ENCODE measurements at regions not wholly inside any gene's neighbourhood (a gene's known extent, or its start where the extent isn't known, plus 50 kb on each side); places are given as distances from the start of the nearest gene placed in this dataset.

GRCh38 chr1:238549137-238549536 is 658.4 kb upstream of the ZP4 start:
- Histone ChIP-seq H3K4me3 (no peak overlapping the region), H3K4me1 (no peaks in the 10 kb centered on the region)

DNA sequence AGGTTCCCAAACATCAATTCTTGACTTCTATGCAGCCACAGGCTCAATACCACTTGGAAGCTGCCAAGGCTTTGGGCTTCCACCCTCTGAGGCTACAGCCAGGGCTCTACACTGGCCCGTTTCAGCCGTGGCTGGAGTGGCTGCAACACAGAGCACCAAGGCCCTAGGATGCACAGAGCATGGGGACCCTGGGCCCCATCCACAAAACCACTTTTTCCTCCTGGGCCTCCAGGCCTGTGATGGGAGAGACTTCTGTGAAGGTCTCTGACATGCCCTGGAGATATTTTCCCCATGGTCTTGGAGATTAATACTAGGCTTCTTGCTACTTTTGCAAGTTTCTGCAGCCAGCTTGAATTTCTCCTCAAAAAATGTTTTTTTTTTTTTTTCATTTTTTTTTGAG is 655.4 kb upstream of the ZP4 start:
- in situ Hi-C loops (cut with MboI; ENCODE audit: low sequenced_read_pairs) = no loop called here
- no peaks in the 10 kb centered on the region for H3K36me3 ChIP-seq (replicated peaks)
- no peaks in the 10 kb centered on the region for H3K9me3 ChIP-seq
- no peaks in the 10 kb centered on the region for H3K4me1 ChIP-seq
- H3K27me3 ChIP-seq (ENCODE audit: low read depth) = no peaks in the 10 kb centered on the region
- DNase-seq (ENCODE audit: low spot score in 2 of 2) = no peak
- H3K4me3 ChIP-seq = no peak overlapping the region

More at GRCh38 chr1:238549137-238549536, 658.4 kb upstream of the ZP4 start:
- Histone ChIP-seq H3K27me3 (ENCODE audit: low read depth) (no peaks in the 10 kb centered on the region), H3K9me3 (no peaks in the 10 kb centered on the region), H3K36me3 (replicated peaks) (no peaks in the 10 kb centered on the region)
- DNase-seq (ENCODE audit: low spot score in 2 of 2) = no peak
- in situ Hi-C loops (cut with MboI; ENCODE audit: low sequenced_read_pairs) = no loop called here

GRCh38 chr1:238537641-238538040 is 646.9 kb upstream of the ZP4 start:
- in situ Hi-C loops (cut with MboI; ENCODE audit: low sequenced_read_pairs) = no loop called here
- Histone ChIP-seq H3K36me3 (replicated peaks) (no peaks in the 10 kb centered on the region), H3K9me3 (no peaks in the 10 kb centered on the region), H3K27me3 (ENCODE audit: low read depth) (no peaks in the 10 kb centered on the region), H3K4me1 (peaks cover 30% of the 10 kb centered on the region), H3K4me3 (no peak overlapping the region)
- DNase-seq (ENCODE audit: low spot score in 2 of 2) = peak in 1 of 2 experiments; percentile 66

GRCh38 chr1:238530209-238530851 is 639.6 kb upstream of the ZP4 start:
- H3K4me1 ChIP-seq = no peaks in the 10 kb centered on the region
- DNase-seq (ENCODE audit: low spot score in 2 of 2) = no peak
- in situ Hi-C loops (cut with MboI; ENCODE audit: low sequenced_read_pairs) = no loop called here

GRCh38 chr1:238517711-238518110 is 627.0 kb upstream of the ZP4 start:
- in situ Hi-C loops (cut with MboI; ENCODE audit: low sequenced_read_pairs) = no loop called here
- DNase-seq (ENCODE audit: low spot score in 2 of 2) = no peak
- Histone ChIP-seq H3K4me1 (no peaks in the 10 kb centered on the region), H3K36me3 (replicated peaks) (no peaks in the 10 kb centered on the region), H3K4me3 (no peak overlapping the region), H3K9me3 (no peaks in the 10 kb centered on the region), H3K27me3 (ENCODE audit: low read depth) (no peaks in the 10 kb centered on the region)

More at GRCh38 chr1:238530209-238530851, 639.6 kb upstream of the ZP4 start:
- Histone ChIP-seq H3K4me3 (no peak overlapping the region), H3K9me3 (no peaks in the 10 kb centered on the region), H3K27me3 (ENCODE audit: low read depth) (no peaks in the 10 kb centered on the region), H3K36me3 (replicated peaks) (no peaks in the 10 kb centered on the region)

DNA sequence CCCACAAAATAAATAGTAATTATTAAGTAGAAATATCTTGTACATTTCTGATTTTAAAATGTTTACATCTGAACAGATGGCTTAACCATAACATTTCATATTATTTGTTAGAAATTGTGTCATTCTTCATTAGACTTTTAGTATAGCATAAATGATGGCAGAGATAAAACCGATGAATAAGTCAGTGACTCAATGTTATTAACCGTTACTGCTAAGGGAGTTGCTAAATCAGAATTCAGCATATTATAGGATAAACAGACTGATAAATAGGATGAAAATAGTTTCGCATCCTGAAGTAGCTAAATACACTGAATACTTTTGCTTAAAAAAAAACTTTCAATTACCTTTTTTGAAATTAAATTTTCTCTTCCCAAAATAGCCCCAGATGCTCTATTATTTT is 610.6 kb upstream of the ZP4 start:
- in situ Hi-C loops (cut with MboI; ENCODE audit: low sequenced_read_pairs) = no loop called here
- no peak for DNase-seq (ENCODE audit: low spot score in 2 of 2)
- no peaks in the 10 kb centered on the region for H3K36me3 ChIP-seq (replicated peaks)
- no peaks in the 10 kb centered on the region for H3K27me3 ChIP-seq (ENCODE audit: low read depth)
- H3K9me3 ChIP-seq = no peaks in the 10 kb centered on the region
- no peak overlapping the region for H3K4me3 ChIP-seq
- no peaks in the 10 kb centered on the region for H3K4me1 ChIP-seq

DNA sequence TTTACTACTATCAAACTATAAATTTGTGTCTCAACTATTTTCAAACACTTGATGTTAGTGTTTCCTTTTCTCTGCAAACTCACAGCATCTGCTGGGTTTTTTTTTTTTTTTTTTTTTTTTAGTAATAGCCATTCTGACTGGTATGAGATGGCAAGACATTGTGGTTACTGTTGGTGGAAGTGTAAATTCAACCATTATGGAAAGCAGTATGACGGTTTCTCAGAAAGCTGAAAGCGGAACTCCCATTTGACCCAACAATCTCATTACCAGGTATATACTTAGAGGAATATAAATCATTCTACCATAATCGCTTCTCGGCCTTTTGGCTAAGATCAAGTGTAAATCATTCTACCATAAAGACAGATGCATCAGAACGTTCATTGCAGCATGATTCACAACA is 608.3 kb upstream of the ZP4 start:
- H3K4me1 ChIP-seq = no peaks in the 10 kb centered on the region
- DNase-seq (ENCODE audit: low spot score in 2 of 2) = no peak
- no peaks in the 10 kb centered on the region for H3K36me3 ChIP-seq (replicated peaks)
- no peak overlapping the region for H3K4me3 ChIP-seq
- in situ Hi-C loops (cut with MboI; ENCODE audit: low sequenced_read_pairs) = no loop called here
- H3K27me3 ChIP-seq (ENCODE audit: low read depth) = no peaks in the 10 kb centered on the region
- H3K9me3 ChIP-seq = no peaks in the 10 kb centered on the region

DNA sequence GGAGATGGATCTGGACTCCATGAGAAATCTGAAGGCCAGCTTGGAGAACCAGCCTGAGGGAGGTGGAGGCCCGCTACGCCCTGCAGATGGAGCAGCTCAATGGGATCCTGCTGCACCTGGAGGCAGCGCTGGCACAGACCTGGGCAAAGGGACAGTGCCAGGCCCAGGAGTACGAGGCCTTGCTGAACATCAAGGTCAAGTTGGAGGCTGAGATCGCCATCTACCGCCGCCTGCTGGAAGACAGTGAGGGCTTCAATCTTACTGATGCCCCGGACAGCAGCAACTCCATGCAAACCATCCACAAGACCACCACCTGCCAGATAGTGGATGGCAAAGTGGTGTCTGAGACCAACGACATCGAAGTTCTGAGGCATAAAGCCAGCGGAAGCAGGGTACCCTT is 601.5 kb upstream of the ZP4 start:
- Histone ChIP-seq H3K4me1 (no peaks in the 10 kb centered on the region), H3K36me3 (replicated peaks) (no peaks in the 10 kb centered on the region), H3K9me3 (no peaks in the 10 kb centered on the region), H3K4me3 (no peak overlapping the region), H3K27me3 (ENCODE audit: low read depth) (no peaks in the 10 kb centered on the region)
- in situ Hi-C loops (cut with MboI; ENCODE audit: low sequenced_read_pairs) = no loop called here
- no peak for DNase-seq (ENCODE audit: low spot score in 2 of 2)

DNA sequence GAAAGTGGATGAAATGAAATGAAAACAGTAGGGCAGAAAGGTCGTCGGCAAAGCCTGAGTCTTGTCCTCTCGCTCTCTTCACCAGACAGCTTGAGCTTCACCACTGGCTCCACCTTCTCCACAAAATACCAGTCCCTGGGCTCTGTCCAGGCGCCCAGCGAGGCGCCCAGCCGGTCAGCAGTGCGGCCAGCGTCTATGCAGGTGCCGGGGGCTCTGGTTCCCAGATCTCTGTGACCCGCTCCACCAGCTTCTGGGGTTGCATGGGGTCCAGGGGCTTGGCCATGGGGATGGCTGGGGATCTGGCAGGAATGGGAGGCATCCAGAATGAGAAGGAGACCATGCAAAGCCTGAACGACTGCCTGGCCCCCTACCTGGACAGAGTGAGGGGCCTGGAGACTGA is 600.5 kb upstream of the ZP4 start:
- Histone ChIP-seq H3K9me3 (no peaks in the 10 kb centered on the region), H3K27me3 (ENCODE audit: low read depth) (no peaks in the 10 kb centered on the region), H3K36me3 (replicated peaks) (no peaks in the 10 kb centered on the region), H3K4me1 (no peaks in the 10 kb centered on the region), H3K4me3 (no peak overlapping the region)
- in situ Hi-C loops (cut with MboI; ENCODE audit: low sequenced_read_pairs) = no loop called here
- no peak for DNase-seq (ENCODE audit: low spot score in 2 of 2)

- H3K4me3 ChIP-seq = no peak overlapping the region
- in situ Hi-C loops (cut with MboI; ENCODE audit: low sequenced_read_pairs) = no loop called here
- H3K4me1 ChIP-seq = peaks cover 14% of the 10 kb centered on the region
- H3K9me3 ChIP-seq = no peaks in the 10 kb centered on the region
- no peak for DNase-seq (ENCODE audit: low spot score in 2 of 2)
- no peaks in the 10 kb centered on the region for H3K27me3 ChIP-seq (ENCODE audit: low read depth)
- H3K36me3 ChIP-seq (replicated peaks) = no peaks in the 10 kb centered on the region
Measured at GRCh38 chr1:238489006-238489405, 598.3 kb upstream of the ZP4 start.

- Histone ChIP-seq H3K27me3 (ENCODE audit: low read depth) (no peaks in the 10 kb centered on the region), H3K4me3 (no peak overlapping the region), H3K9me3 (no peaks in the 10 kb centered on the region), H3K4me1 (peaks cover 20% of the 10 kb centered on the region), H3K36me3 (replicated peaks) (no peaks in the 10 kb centered on the region)
- DNase-seq (ENCODE audit: low spot score in 2 of 2) = no peak
- in situ Hi-C loops (cut with MboI; ENCODE audit: low sequenced_read_pairs) = no loop called here
Measured at GRCh38 chr1:238488401-238488800, 597.7 kb upstream of the ZP4 start.

GRCh38 chr1:238487931-238488330 is 597.2 kb upstream of the ZP4 start:
- H3K36me3 ChIP-seq (replicated peaks) = no peaks in the 10 kb centered on the region
- DNase-seq (ENCODE audit: low spot score in 2 of 2) = no peak
- peaks cover 25% of the 10 kb centered on the region for H3K4me1 ChIP-seq
- no peak overlapping the region for H3K4me3 ChIP-seq
- H3K27me3 ChIP-seq (ENCODE audit: low read depth) = no peaks in the 10 kb centered on the region
- in situ Hi-C loops (cut with MboI; ENCODE audit: low sequenced_read_pairs) = no loop called here
- no peaks in the 10 kb centered on the region for H3K9me3 ChIP-seq

DNA sequence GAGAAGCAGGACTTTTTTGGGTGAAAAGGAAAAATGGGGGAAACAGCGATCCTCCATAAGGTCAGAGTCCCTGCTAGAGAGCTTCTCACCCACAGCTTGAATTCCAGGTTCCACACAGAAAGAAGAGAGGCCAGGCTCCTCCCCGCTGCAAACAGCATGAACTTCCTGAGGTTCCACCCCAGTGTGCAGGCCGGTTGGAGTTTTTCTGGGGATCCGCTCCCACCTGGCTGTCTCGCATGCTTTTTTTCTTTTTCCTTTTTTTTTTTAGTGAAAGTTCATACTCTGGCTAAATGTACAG is 595.1 kb upstream of the ZP4 start:
- DNase-seq (ENCODE audit: low spot score in 2 of 2) = no peak
- no peak overlapping the region for H3K4me3 ChIP-seq
- in situ Hi-C loops (cut with MboI; ENCODE audit: low sequenced_read_pairs) = no loop called here
- no peaks in the 10 kb centered on the region for H3K9me3 ChIP-seq
- H3K36me3 ChIP-seq (replicated peaks) = no peaks in the 10 kb centered on the region
- no peaks in the 10 kb centered on the region for H3K27me3 ChIP-seq (ENCODE audit: low read depth)
- H3K4me1 ChIP-seq = peaks cover 29% of the 10 kb centered on the region

- Histone ChIP-seq H3K36me3 (replicated peaks) (no peaks in the 10 kb centered on the region), H3K27me3 (ENCODE audit: low read depth) (no peaks in the 10 kb centered on the region), H3K9me3 (no peaks in the 10 kb centered on the region), H3K4me3 (no peak overlapping the region), H3K4me1 (peaks cover 29% of the 10 kb centered on the region)
- DNase-seq (ENCODE audit: low spot score in 2 of 2) = peak; percentile 30 to 73
- in situ Hi-C loops (cut with MboI; ENCODE audit: low sequenced_read_pairs) = no loop called here
Measured at GRCh38 chr1:238485057-238485911, 594.6 kb upstream of the ZP4 start.
